NCI-H748 (cell line): ENCODE measurements at regions not wholly inside any gene's neighbourhood (a gene's known extent, or its start where the extent isn't known, plus 50 kb on each side); places are given as distances from the start of the nearest gene placed in this dataset.
A peak's percentile ranks its signal among the peaks of the same experiment; 100 is the strongest.
"Not testable (repeated sequence)": the region's sequence is repeated elsewhere in the genome, so short reads cannot be mapped to it uniquely, and the experiment has no call there.

Experiments used
- DNase-seq: peaks from one replicate; lab custom pipeline; 2025; ENCODE audit not compliant: unreplicated experiment; lab: John Stamatoyannopoulos, UW

DNA sequence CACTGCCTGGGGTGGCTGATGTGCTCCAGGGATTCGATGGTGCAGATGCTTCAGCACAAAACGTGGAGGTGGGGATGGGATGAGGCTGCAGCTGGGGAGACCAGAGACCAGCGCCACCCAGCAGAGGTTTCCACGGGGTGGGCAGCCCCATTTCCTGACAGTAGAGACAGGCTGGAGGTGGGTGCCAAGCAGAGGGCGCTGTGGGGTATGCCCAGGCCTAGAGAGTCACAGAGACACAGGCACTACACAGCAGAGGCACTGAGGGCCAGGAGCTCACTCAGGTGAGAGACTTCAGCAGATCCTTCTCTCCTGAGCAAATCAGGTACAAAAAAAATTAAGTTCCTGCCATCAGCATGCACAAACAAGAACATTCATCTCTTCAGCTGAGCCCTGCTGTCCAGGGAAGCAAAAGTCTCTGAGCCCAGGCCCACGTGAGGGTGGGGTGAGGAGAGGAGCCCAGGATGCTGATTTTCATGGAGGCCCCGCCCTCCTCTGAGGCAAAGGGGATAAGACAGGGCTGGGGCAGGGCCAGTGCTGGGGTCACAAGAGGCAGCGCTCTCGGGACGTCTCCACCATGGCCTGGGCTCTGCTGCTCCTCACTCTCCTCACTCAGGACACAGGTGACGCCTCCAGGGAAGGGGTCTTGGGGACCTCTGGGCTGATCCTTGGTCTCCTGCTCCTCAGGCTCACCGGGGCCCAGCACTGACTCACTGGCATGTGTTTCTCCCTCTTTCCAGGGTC is 53.1 kb downstream of the GGTLC2 start:
- DNase-seq = no peak

DNA sequence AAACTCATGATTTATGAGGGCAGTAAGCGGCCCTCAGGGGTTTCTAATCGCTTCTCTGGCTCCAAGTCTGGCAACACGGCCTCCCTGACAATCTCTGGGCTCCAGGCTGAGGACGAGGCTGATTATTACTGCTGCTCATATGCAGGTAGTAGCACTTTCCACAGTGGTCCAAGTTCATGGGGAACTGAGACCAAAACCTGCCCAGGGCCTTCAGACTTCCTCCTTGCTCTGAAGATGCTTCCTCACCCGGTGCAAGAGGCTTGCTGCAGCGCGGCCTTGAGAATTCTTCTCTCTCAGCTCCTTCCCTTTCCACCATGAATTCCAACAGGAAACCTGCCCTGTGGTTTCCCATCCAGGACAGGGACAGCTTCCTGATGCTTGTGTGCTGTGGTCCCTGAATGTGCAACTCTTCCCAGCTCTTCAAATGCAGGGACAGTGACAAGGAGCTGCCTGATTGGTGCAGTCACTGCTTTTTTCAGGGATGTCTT is 53.9 kb downstream of the GGTLC2 start:
- DNase-seq = no peak

DNA sequence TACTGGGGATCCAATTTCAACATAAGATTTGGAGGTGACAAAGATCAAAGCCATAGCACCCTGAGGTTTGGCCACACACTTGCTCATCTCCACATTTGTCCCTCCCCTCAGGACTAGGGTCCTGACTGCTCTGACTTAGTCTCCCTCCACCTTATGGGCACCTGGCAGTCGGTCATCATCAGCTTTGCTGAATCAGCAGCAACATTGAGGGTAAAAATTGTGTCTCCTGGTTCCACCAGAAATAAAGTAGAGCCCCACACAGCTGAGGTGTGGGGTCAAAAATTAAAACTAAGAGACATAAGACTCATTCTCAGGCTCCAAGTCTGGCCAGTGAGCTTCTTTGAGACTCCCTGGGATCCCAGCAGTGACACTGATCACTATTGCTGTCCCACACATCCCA is 56.2 kb downstream of the GGTLC2 start:
- DNase-seq = no peak

DNA sequence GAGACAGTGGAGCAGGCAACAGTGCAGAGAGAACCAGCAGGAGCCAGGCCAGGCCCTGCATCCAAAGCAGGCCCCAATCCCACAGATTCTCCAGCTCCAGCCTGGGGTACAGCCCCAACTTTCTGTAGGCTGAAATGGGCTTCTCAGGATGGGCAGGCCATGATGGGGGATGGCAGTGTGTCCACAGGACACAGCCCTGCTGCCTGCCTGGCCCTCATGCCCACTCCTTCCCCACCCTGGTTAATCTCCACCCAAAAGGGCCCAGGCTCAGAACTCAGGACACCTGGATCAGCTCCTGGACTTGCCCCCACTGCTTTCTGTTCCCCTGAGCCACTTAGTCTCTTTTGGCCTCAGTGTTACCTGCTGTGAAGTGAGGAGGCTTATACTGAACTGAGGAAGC is 57.1 kb downstream of the GGTLC2 start:
- not testable (repeated sequence) for DNase-seq

DNA sequence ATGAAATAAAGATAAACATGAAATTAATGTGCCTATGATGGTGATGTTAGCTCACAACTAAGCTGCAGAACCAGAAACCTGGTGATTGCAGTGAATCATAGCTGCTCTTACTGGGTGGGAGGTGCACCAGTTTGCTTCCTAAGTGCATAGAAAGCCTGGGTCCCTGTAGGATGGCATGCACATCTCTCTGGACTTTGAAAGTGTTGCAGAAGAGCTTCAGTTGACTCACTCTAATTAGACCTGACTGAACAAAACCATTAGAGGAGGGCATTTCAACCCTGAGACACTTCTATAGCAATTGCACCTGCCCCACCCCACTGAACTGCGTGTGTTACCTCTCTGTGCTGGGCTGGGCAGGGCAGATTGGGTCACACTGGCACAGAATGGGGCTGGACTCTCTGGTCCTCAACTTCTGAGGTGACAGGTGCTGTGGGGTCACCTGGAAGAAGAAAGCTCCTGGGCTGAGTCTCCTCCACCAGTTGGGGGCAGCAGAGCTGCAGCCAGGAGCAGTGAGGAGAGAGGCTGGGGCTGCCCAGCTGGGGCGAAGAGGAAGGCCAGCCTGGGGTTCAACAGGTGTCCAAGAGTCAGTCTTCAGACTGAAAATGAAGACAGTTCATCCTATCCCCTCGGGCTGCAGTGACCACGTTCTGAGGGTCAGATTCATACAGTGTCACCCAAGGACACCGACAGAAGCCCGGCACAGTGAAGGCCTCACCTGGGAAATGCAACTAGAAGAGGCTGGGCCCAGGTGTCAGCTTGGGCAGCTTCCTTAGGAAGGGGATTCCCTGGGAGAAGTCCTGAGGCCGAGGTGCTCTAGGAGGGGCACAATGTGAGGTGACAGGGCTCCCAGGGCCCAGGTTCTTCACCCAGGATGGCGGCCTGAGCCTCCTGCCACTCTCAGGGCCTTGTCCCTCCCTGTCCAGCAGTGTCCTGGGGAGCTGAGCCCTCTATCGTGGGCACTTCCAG is 58.1 kb downstream of the GGTLC2 start:
- peak; percentile 4 for DNase-seq

DNA sequence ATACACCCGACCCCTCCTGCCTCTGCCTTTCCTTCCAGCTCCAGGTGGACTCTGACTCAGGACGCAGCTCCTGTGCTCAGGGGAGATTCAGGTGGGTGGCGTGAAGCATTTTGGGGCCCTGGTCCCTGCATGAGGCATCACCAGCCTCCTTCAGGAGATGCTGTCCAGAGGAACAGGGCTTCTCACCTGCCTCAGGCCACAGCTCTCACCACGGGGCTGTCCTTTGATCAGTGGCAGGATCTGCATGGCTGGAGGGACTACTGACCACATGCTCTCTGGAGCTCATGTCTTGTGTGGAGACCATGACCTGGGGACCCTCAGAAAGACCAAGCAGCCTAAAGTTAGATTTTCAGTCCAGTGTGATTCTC is 58.8 kb downstream of the GGTLC2 start:
- no peak for DNase-seq

DNA sequence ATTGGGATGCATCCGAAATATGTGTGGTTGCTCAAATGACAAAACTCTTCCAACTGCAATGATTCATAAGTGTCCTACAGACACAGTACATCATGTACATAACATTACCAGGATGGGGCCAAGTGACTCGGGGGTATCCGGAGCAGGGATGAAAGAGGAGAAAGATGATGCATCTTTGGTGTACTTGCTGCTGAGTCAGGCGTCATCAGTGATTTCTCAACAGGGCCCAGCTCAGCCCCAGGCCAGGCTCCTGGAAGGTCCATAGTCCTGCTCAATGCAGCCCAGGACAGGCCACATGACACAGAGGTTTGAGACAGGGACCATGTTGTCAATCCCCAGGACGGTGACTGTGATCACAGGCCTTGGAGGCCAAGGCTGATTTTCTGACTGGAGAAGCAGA is 59.3 kb downstream of the GGTLC2 start:
- DNase-seq = no peak

DNA sequence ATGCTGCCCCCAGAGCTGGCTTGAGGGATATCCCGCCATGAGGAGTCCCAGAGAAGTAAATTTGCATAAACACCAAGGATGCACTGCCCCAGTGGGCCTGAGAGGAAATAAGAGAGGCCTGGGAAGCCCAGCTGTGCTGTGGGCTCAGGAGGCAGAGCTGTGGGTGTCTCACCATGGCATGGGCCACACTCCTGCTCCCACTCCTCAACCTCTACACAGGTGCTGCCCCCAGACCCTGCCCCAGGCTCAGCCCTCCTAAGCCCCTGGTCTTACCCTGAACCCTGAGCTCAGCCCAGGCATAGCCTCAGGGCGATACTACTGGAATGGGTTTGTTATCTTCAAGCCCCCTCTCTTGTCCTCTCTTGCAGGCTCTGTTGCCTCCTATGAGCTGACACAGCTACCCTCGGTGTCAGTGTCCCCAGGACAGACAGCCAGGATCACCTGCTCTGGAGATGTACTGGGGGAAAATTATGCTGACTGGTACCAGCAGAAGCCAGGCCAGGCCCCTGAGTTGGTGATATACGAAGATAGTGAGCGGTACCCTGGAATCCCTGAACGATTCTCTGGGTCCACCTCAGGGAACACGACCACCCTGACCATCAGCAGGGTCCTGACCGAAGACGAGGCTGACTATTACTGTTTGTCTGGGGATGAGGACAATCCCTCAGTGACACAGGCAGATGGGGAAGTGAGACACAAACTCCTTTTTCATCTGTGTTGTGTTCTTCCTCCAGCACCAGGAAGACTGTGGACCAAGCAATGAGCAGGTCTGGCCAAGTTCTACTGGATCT is 59.9 kb downstream of the GGTLC2 start:
- no peak for DNase-seq

DNA sequence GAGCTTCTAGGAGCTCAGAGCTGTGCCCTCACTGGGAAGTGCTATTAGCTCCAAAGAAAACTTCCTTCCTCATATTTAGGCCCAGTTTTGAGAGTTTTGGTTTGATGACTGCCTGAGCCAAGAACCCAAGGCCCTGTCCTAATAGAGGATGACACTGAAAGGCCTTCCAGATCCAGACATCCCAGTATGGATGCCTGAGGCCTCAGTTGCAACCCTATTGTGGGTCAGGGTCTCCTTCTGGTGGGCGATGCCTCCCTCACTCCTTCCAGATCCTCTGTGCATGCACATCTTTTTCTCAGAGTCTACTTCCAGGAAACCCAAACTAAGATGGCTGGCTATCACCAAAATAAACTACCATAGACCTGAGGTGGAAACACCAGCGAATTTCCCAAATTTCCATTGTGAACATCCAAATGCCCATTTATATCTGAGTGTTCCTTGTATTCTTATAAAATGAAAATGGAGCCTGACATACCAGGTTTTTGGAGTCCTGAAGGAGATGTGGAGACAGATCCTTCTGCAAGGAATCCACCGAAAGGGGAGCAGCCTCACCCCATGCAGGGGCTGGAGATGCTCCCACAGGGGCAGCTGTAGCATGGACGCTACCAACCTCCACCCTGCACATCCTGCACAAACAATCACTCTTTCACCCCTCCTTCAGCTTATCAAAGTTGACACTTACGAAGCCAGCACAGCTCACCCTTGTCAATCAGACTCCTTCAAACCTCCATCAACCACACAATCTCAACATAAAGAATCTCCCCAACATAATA is 61.1 kb downstream of the GGTLC2 start:
- no peak for DNase-seq

DNA sequence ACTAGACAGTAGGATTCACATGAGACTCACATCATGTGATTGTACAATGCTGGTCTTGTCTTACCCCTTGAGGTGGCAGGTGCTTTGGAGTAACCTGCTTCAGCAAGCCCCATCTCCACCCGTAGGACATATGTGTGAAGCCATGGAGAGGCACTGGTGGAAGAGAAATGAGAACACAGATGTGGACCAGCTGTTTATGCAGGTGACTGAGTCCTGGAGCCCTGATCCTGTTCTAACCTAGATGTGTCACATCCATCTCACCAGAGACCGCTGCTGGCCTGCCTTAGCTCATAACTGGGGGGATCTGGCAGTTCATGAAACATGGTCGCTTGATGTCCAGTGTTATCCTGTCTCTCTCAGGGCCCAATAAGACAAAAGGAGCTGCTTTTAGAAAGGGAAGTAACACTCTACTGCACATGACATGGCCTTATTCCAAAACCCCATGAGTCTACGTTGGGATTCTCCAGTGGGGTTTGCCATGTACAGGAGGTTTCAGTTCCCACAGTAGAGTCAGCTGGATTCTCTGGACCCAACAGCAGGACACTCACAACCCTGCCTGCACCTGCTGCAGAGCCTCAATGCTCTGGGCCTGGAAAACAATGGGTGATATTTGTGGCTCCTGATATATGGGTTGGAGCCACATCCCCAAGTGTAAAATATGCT is 62.0 kb downstream of the GGTLC2 start:
- DNase-seq = no peak

DNA sequence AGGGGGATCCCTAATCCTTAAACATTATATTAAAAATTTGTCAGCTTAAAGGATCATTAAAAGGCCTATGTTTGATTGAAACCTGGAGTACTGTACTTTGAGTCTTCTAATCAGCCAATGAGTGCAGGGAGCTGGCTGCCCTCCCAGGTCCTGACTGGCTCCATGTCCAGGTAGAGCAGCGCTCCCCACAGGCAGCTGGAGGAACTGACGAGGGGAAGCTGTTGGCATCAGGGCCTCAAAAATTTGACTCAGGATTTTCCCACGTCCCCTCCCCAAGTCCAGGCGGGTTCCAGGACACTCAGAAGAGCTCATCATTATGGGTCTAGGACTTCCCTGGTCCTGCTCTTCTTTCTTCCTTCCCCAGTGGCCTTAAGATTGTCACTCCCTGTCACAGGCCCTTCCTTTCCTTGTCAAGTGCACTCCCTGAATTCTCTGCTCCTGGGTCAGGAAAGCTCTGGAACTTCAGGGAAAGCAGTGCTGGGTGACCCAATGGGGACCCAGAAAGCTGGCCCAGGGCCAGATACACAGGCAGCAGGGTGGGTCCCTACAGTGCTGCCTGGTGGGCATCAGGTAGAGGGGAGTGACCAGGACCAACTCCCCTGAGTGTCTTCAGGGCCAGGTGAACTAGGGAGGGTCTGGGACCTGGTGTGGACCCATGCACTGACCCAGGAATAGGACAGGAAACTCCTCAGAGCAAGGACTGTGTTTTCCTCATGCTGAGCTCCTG is 65.5 kb downstream of the GGTLC2 start:
- DNase-seq = peak; percentile 6

DNA sequence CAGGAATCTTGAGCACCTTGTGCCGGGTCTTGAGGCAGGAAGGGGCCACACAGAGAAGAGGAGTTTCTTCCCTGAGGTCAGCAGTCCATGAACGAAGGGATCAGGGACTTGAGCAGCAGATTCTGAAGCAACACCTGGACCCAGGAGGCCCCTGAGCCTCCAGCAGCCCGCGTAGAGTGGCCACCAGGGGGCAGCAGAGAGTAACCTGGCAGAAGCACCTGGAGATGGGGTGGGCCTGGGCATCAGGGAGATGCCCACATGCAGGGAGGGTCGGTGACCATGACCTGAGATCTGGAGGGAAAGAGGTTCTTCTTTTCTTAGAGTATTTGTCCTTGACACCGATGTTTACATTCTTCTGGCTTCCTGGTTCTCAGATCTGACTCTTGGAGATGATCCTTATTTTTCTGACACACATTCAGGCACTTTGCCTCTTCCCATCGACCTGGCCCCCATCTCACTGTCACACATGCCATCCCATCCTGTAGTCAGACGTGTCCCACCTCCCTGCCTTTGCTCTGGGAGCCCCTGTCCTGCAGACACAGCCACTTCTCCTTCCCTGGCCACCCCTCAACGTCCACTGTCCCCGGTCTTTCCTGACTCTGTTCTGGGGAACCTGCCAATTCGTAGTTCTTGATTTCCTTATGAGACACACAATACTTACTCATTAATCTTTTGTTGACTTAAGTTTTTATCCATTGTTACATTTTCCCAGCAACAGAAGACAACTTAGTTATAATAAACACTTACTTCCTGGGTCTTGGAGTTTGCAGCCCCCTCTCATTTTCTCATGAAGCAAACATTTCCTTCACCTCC is 66.5 kb downstream of the GGTLC2 start:
- DNase-seq = peak; percentile 32

DNA sequence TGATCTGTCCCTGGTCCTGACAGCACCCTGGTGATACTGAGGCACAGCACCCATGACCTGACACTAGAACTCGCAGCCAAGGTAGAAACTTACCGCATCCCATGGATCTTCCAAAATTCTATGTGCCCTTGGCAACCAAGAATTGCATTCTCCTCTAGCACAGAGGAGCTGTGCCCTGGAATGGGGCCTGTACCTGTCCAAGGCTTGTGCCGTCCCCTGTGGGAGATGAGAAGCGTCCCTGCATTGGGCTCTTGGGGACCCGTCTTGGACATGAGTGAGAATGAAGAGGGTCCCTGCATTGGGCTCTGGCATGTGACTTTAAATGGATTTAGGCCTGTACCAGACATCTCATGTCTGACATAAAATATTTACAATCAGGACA is 67.1 kb downstream of the GGTLC2 start:
- DNase-seq = no peak

DNA sequence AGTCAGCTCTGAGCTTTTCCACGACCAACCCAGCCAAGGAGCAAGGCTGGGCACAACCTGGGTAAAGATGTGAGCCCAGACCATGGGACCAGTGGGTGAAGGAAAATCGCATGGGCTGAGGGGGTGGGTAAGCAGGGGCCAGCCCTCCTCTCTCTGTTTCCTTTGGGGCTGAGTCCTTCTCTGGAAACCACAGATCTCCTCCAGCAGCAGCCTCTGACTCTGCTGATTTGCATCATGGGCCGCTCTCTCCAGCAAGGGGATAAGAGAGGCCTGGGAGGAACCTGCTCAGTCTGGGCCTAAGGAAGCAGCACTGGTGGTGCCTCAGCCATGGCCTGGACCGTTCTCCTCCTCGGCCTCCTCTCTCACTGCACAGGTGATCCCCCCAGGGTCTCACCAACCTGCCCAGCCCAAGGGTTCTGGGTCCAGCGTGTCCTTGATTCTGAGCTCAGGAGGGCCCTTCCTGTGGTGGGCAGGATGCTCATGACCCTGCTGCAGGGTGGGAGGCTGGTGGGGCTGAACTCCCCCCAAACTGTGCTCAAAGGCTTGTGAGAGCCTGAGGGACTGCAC is 67.8 kb downstream of the GGTLC2 start:
- no peak for DNase-seq

DNA sequence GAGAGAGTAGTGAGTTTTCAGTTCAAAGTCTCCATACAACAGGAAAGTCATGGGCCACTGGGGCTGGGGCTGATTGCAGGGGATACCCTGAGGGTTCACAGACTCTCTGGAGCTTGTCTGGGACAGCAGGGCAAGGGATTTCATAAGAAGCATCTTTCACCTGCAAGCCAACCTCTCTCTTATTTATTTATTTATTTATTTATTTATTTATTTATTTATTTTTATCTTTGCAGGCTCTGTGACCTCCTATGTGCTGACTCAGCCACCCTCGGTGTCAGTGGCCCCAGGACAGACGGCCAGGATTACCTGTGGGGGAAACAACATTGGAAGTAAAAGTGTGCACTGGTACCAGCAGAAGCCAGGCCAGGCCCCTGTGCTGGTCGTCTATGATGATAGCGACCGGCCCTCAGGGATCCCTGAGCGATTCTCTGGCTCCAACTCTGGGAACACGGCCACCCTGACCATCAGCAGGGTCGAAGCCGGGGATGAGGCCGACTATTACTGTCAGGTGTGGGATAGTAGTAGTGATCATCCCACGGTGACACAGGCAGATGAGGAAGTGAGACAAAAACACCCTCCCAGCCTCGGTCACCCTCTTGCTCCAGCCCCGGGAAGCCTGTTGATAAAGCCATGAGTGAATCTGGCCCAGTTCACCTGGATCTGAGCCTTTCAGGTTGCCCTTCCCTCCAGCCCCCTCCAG is 68.4 kb downstream of the GGTLC2 start:
- DNase-seq = no peak

DNA sequence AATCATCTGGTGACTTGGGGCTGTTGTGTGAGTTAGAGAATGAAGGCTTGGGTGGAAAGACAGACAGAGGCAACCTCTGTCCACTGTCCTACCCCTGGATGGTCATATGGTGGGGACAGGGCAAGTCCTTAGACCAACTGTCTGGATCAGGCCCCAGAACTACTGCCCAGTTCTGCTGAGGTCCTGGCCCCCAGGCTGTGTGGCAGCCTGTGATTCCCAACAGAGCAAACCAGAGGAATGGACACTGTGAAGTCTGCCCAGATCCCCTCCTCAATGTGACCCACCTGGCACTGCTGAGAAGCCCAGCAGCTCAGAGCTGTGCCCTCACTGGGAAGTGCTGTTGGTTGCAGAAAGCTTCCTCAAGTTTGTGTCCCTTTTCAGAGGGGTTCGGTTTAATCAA is 69.0 kb downstream of the GGTLC2 start:
- no peak for DNase-seq

DNA sequence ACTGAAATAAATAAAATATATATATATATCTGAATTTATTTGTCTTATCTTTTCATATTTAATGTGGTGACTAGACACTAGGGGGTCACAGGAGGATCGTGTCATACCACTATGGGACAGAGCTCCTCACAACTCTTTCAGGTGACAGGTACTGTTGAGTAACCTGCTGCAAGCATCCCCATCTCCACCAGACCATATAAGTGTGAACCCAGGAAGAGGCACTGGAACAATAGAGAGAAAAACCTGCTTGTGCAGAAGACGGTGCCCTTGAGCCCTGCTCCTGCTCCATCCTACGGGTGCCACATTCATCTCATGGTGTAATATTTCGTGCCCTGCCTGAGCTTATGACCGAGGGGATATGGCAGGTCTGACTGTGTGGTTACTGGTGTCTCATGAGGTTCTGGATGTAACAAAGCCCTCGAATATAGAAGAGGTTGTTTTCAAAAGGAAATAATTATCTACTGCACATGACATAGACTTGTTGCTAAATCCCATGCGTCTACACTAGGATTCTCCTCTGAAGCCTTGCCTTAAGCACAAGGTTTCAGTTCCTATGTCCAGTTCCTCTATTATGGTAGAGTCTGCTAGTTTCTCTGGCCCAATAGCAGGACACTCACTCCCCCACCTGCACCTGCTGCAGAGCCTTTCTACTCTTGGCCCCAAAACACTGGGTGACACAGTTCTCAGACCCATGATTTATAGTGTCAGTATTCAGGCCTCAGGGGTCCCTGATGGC is 70.4 kb downstream of the GGTLC2 start:
- DNase-seq = no peak
